ENCODE measurements at regions not wholly inside any gene's neighbourhood (a gene's known extent, or its start where the extent isn't known, plus 50 kb on each side); places are given as distances from the start of the nearest gene placed in this dataset.

- TF ChIP-seq POLR2AphosphoS5 (IDR thresholded peaks at IDR 0.05; ENCODE audit: low read depth, low read length) (no peak), CTCF (IDR thresholded peaks at IDR 0.05) (no peak)
Observed at GRCh38 chrX:137405449-137406140, 160.3 kb upstream of the ZIC3 start.
